GM15510 (cell line): ENCODE measurements at regions not wholly inside any gene's neighbourhood (a gene's known extent, or its start where the extent isn't known, plus 50 kb on each side); places are given as distances from the start of the nearest gene placed in this dataset.

Experiments used
- POLR2A ChIP-seq: IDR thresholded peaks from 3 replicates; pipeline ENCODE4 v1.6.1; 2011; ENCODE audit warnings: borderline replicate concordance; ENCODE audit not compliant: insufficient read length; ENCODE audit errors: extremely low read depth

DNA sequence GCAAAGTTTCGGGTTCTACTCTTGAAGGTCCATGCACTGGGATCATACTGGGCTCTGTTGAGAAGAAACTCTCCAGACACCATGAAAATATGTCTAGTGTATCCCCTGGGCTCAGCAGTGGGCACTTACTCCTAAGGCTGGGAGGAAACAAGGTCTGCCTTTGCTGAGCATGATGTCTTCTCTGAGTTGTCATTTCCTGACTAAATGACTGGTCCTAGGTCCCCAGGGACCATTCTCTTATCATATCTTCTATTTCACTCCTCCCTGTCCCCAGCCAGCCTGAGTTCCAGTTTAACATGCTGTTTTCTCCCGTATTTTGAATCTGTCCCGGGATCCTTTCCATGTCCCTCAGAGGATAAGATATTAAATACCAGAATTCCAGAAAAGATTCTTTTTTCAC lies 225.4 kb downstream of the MTRR start:
- TF ChIP-seq POLR2A = no peak

DNA sequence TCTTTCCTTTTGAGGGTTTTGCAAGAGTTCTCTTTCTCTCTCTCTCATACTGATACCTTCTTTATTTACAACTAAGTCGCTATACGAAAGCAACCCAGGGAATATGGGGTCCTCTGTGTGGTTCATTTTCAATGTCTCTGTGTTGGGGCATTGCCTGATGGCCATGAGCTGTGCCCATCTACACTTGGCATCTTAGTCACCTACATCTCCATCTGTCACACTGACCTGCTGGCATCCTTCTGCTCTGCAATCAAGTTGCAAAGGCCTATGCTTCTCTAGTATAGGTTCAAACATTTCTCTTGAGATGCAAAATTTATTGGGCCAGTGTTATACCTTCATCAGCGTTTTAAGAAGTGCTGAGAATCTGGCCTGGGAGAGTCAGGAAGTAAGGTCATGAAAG lies 228.2 kb downstream of the MTRR start:
- TF ChIP-seq POLR2A = no peak

DNA sequence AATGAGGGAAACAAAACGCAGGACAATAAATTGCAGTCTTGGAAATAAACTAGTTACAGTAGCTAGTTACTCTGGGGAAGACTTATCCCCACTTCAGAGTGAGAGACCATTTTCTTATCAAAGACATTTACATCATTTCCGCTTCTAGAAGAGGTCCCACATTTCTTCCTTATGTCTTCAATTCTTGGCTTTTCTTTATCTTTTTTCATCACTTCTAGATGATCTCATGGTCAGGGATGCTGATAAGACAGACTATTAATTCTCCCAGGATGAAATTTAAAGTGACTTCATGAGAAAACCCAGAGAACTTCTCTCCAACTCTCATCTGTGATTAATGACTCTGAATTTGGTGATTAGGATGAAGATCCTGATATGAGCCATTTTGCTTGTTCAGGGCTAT lies 229.1 kb downstream of the MTRR start:
- no peak for TF ChIP-seq POLR2A

DNA sequence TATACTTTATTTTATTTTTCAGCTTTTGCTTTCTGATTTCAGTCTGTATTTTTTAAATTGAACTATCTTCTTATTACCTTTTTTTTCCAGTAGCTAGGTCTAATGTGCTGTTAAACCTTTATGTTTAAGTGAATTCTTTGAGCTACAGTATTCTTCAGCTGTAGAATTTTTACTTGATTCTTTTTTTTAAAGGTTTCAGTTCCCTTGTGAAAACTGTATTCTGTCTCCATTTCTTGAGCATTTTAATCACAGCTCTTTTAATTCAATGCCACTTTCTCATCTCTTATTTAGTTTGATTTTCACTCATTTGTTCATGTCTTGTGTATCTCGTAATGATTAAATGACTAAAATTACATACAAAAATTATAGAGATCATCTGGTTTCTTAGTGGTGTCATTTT lies 233.8 kb downstream of the MTRR start:
- no peak for TF ChIP-seq POLR2A

DNA sequence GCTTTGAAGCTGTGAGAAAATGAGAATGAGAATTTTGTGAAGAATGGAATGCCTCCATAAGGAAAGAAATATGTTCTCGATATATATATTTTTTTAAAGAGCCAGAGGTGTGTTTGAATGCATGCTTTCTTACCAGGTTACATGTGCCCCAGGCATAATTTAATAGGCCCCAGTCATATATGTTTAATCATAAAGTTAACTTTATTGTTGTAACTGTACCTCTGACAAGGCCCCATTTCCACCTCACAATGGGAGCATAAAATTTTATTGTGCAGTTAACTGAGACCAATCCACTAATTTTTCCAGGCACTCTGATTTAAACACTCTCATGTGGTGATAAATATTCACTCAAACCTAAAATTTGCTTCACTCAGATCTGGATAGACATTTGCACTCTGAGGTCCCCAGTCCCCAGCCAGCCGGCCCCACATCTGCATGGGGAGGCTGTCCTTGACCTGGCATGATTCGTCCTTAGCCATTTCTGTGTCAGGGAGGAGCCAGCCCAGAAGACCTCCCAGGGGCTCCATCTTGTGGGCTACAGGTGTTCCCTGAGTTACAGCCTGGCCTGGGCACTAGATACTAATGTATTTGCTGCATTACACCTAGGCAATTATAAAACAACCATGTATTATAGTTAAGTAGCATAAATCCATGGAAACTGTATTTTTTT lies 245.8 kb downstream of the MTRR start:
- no peak for TF ChIP-seq POLR2A

DNA sequence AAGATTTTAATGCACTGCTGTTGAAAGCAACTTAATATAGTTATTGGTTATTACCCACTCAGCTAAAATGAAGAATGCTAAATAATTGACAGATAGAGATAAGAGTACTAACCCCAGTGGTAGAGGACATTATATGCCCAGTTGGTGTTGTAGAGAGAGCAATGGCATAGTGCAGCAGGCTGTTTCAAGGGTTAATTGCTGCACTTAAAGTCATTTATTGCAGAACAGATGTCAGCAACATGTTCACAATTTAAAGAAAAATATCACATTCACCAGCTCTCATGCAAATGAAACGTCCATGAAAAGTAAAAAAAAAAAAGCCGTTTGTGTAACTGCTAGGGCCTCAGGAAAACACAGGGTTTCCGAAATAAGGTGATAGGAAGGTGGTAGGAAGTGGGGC lies 254.6 kb downstream of the MTRR start:
- no peak for TF ChIP-seq POLR2A

DNA sequence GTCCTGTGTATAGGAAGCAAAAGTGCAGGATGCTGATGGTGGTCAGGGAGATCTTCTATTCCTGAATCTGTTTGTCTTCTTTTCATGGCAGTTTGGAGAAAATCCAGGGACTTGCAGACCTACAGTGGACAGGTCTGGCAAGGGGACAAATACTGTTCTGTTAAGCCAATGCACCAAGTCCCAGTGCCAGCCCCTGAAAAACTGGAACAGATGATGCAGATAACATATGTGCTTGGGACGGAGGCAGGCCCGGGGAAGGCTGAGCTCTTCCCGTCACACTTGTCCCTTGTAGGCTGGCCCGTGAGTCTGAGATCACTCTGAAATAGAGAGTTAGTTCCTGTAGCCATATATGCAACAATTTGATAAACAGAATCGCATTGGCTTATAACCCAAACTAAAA lies 265.7 kb downstream of the MTRR start:
- no peak for TF ChIP-seq POLR2A

DNA sequence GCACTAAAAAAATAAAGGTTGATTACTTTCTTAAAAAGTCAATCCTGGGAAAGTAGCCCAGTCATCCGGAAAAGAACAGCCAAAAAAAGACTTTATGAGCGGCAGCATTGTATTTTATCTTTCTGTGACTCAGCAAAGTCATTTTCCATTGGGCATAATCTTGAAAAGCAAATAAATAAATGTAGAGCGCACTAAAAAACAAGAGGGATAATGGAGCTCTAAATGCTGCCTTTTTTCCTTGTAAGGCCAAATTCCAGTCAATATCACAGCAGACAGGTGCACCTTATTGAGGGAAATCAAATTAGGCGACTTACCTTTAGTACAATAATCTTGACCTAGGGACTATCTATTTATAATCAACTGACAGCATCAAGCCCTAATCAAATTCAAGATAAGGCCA lies 266.8 kb downstream of the MTRR start:
- no peak for TF ChIP-seq POLR2A

DNA sequence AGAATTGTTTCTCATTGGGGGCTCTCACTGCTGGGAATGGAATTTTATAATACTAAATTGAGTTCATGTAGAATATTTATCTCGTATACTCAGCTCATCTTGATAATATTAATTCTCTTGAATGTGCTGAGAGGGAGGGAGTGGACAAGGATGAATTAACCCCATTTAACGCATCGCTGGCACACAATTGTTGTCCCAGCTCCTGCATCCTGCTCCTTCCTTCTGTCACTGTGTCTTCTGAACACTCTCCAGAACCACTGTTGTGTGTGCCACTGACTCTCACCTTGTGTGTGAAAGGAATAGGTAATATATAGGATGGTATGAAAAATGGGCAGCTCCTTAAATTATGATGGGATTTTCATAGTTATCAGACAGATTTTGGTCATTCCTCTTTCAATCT lies 267.3 kb downstream of the MTRR start:
- TF ChIP-seq POLR2A = no peak

DNA sequence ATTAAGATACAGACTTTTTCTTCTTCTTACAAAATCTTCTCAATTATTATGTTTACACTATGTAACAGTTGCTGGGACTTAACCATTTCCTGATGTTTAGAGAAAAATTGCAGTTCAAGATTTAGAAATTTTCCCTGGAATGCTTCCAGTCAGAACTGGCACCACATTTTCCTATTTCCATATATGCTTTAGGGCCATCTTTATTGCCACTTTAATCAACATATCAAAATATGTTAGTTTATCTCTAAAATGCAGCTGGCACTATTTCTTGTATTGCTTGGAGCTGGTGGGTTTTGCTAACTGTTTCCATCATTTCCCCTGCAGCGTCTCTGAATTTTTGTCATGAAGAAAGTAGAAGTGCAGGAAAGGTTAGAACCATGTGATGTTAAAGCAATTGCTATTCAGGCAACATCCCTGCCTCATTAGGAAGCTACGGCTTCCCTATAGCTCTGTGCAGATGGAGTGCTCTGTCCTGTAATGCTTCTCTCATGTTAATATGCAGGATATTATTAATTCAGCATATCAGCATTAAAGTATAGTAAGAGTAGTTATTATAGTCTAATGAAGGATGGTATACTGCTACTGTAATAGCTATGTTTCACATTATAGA lies 269.1 kb downstream of the MTRR start:
- TF ChIP-seq POLR2A = no peak

DNA sequence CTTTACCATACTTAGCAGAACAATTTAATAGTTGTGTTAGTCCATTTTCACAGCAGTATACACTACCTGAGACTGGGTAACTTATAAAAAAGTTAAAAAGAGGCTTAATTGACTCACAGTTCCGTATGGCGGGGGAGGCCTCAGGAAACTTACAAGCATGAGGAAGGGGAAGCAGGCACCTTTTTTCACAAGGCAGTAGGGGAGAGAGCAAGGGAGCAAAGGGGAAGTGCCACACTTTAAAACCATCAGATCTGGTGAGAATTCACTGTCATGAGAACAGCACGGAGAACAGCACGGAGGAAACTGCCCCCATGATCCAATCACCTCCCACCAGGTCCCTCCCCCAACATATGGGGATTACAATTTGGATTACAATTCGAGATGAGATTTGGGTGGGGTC lies 269.9 kb downstream of the MTRR start:
- no peak for TF ChIP-seq POLR2A

DNA sequence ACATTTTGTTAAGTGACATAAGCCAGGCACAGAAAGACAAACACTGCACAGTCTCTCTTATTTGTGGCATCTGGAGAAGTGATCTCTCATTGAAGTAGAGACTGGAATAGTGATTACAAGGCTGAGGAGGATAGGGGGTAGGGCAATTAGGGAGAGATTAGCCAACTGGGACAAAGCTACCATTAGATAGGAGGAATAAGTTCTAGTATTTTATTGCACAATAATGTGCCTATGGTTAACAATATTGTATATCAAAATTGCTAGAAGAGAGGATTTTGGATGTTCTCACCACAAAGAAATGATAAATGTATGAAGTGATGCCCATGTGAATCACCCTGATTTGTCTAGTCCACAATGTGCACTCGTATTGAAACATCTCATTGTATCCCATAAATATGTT lies 281.8 kb downstream of the MTRR start:
- no peak for TF ChIP-seq POLR2A

DNA sequence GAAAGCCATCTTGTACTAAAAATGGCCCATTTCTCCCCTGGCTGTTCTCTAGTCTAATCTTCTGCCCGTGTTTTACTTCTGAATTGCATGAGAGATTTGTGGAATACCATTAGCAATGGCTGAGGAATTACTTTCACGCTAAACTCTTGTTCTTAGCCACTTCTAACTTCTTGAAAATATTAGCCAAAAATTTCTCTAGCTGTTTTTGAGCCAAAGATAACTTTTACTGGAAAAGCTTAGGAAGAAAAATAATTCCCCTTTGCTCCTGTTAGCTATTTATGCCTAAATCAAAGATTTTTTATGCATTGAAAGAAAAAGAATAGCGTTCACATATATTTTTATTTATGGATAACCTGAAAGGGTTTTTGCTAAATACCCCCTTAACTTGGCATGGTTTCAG lies 287.8 kb downstream of the MTRR start:
- TF ChIP-seq POLR2A = no peak

DNA sequence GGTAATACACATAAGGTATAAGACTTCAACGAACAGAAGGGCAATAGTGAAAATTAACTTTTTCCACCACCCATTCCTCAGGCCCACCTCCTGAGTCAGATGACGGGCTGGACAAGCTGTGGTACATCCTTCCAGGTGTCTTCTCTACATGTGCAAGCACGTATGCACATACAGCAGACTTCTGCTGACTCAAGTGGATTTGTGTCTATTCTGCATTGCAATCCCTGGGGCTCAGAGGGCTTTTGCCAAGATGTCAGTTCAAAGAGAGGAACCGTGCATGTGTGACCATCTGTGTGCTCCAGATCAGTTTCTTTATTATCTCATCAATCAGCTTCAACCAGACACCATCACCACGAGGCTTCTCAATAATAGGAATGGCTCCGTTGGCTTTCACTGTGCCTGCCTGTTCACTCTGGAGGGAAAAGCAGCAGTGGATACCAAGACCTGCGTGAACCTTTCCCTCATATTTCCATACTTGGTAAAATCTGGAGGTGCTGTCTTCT lies 288.4 kb downstream of the MTRR start:
- no peak for TF ChIP-seq POLR2A

DNA sequence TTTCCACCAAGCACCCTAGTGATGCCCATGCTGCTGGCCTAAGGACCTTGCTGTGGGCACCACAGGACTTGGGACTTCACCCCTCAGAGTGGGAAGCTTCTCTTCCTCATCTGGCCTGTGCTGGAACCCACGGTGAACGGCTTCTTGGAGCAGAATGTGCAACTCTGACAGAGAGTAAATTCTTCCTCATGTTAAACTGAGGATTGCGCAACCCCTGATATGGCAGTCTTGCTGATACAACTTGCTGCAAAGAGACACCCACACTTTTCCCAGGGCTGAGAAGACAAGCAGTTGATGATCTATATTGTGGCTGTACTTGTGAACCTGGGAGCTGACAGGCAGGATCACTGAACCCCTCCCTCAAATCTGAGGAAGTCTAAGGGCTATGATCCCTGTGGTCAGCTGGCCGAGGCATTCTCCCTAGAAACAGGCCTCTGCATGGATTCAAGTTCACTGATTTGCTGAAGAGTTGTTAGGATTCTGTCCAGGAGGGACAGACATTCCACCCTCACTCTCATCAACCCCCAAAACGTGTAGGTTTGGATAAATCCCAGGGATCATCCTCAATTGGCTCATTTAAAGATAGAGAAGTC lies 307.2 kb downstream of the MTRR start:
- TF ChIP-seq POLR2A = no peak

DNA sequence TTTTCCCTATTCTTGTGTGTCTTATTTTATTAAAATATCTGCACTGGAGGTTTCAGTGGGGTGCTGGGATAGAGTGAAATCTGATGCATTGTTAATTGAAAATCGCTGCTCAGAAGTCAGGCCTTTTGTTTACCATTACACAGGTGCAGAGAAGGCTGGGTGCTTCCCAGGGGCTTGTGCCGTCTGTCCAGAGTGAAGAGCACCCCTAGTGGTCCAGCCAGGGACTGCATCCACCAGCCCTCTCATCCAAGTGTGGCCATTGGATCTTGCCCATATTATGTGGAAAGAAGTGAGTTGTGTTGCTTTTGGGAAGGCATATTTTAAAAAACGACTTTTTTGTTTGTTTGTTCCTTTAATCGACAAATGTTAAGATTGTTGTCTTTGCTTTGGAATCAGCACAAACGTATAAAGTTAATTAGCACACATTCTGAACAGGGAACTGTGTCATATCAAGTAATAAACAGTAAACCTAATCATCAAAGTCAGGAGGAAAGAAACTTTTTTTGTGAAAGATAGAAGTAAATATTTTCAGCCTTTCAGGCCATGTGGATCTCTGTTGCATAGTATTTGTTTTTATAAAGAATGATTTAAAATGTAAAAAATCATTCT lies 315.6 kb downstream of the MTRR start:
- no peak for TF ChIP-seq POLR2A

DNA sequence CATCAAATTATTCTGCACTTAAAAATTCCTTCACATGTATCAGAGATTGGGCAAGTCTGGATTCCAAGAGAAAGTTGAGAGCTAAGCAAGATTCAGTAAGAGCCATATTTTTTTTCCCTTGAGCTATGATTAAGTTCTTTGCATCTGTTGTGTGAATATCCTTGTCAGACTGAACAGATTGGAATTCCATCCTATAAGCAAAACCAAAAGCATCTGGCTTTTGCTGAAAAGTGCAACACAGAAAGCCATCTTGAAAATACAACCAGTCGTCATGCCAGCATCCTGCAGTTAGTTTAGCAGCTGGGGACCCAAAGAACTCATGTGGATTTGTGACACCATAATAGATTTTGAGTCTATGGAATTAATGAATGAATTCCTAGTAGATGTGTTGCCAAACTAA lies 316.9 kb downstream of the MTRR start:
- TF ChIP-seq POLR2A = no peak
